Breast epithelium (tissue), 3 donors: ENCODE measurements at regions not wholly inside any gene's neighbourhood (a gene's known extent, or its start where the extent isn't known, plus 50 kb on each side); places are given as distances from the start of the nearest gene placed in this dataset.
"Not testable (repeated sequence)": the region's sequence is repeated elsewhere in the genome, so short reads cannot be mapped to it uniquely, and the experiment has no call there.

Experiments used
- CTCF ChIP-seq, 3 donors: fragments of 450-650 bp; IDR thresholded peaks; one replicate each; pipeline ENCODE4 v1.5.1; 2016 to 2017; ENCODE audit warnings: antibody characterized with exemption in 3 of 3, mild to moderate bottlenecking in 3 of 3, moderate library complexity in 3 of 3
- POLR2A ChIP-seq: fragments of 450-650 bp; IDR thresholded peaks from one replicate; pipeline ENCODE4 v1.6.1; 2016; ENCODE audit warnings: antibody characterized with exemption, mild to moderate bottlenecking, moderate library complexity
- POLR2AphosphoS5 ChIP-seq, 3 donors: sonication (generic); formaldehyde crosslinking; IDR thresholded peaks; one replicate each; pipeline ENCODE4 v1.6.1; 2017; ENCODE audit warnings: antibody characterized with exemption in 3 of 3

GRCh38 chr9:66152406-66152805 is 415.5 kb downstream of the FOXD4L4 start:
- TF ChIP-seq CTCF (IDR thresholded peaks at IDR 0.05); POLR2A; POLR2AphosphoS5 (IDR thresholded peaks at IDR 0.05): not testable (repeated sequence)
